ENCODE measurements at regions not wholly inside any gene's neighbourhood (a gene's known extent, or its start where the extent isn't known, plus 50 kb on each side); places are given as distances from the start of the nearest gene placed in this dataset.
A peak's percentile ranks its signal among the peaks of the same experiment; 100 is the strongest.

GRCh38 chr9:629146-629545 lies 212.4 kb upstream of the DMRT1 start:
- ChIA-PET CTCF (no interaction called here), RAD21 (ENCODE audit: unreplicated experiment) (no interaction called here), SMC1A (ENCODE audit: uncharacterized antibody, unreplicated experiment) (no interaction called here), POLR2A (no interaction called here)
- Histone ChIP-seq H3K36me3 (ENCODE audit: control insufficient read depth in 2 of 2, insufficient read depth in 2 of 2, low read length in 1 of 2) (no peaks in the 10 kb centered on the region), H3K4me1 (ENCODE audit: control insufficient read depth, insufficient read depth, low read length) (no peaks in the 10 kb centered on the region), H2AFZ (ENCODE audit: control insufficient read depth, low read depth, low read length) (no peak overlapping the region), H3K9ac (ENCODE audit: control insufficient read depth, insufficient read depth, low read length) (no peak overlapping the region), H3K27me3 (replicated peaks in 1 of 2; ENCODE audit: control insufficient read depth in 2 of 2, insufficient read depth in 2 of 2, low read length in 1 of 2) (0 out of 4 replicates have a peak, but pooled peaks cover 0 to 1% of the 10 kb centered on the region in 2 experiments), H3K79me2 (ENCODE audit: control insufficient read depth, insufficient read depth, low read length) (no peaks in the 10 kb centered on the region), H3K9me3 (replicated peaks; ENCODE audit: control insufficient read depth, insufficient read depth, low read length) (no peaks in the 10 kb centered on the region; the same call in 2 of the 3 replicates), H4K20me1 (ENCODE audit: control insufficient read depth, insufficient read depth) (no peaks in the 10 kb centered on the region), H3K4me3 (no peak overlapping the region), H3K27ac (ENCODE audit: control insufficient read depth, insufficient read depth) (no peak overlapping the region), H3K4me2 (ENCODE audit: control insufficient read depth, insufficient read depth) (no peak overlapping the region)
- in situ Hi-C loops (cut with MboI) (no loop called here), intact Hi-C loops (cut with micrococcal nuclease; ENCODE audit: unreplicated experiment) (loop anchor here (5.0 kb wide), 1 partner anchor 128 kb away; no protein-coding TSS in a partner anchor)
- BruUV-seq (replicated peaks) = no TSS peak
- FAIRE-seq (no peak), DNase-seq (ENCODE audit: low read depth, low spot score) (no peak), ATAC-seq (peak; percentile 52)
- TF ChIP-seq, protein P1, sequence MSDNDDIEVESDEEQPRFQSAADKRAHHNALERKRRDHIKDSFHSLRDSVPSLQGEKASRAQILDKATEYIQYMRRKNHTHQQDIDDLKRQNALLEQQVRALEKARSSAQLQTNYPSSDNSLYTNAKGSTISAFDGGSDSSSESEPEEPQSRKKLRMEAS (IDR thresholded peaks at IDR 0.05; ENCODE audit: low read depth, low read length) = no peak
- no peak for TF ChIP-seq CBX5 (IDR thresholded peaks at IDR 0.05; ENCODE audit: low read depth)
- TF ChIP-seq GATAD2B (conservative IDR thresholded peaks at IDR 0.05; ENCODE audit: low read depth) = no peak
- TF ChIP-seq ZZZ3 (IDR thresholded peaks at IDR 0.05; ENCODE audit: control insufficient read depth, insufficient read length, low read depth) = no peak
- TF ChIP-seq, protein P2, sequence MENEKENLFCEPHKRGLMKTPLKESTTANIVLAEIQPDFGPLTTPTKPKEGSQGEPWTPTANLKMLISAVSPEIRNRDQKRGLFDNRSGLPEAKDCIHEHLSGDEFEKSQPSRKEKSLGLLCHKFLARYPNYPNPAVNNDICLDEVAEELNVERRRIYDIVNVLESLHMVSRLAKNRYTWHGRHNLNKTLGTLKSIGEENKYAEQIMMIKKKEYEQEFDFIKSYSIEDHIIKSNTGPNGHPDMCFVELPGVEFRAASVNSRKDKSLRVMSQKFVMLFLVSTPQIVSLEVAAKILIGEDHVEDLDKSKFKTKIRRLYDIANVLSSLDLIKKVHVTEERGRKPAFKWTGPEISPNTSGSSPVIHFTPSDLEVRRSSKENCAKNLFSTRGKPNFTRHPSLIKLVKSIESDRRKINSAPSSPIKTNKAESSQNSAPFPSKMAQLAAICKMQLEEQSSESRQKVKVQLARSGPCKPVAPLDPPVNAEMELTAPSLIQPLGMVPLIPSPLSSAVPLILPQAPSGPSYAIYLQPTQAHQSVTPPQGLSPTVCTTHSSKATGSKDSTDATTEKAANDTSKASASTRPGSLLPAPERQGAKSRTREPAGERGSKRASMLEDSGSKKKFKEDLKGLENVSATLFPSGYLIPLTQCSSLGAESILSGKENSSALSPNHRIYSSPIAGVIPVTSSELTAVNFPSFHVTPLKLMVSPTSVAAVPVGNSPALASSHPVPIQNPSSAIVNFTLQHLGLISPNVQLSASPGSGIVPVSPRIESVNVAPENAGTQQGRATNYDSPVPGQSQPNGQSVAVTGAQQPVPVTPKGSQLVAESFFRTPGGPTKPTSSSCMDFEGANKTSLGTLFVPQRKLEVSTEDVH (IDR thresholded peaks at IDR 0.05; ENCODE audit: low read depth, partially characterized antibody) = no peak
- TF ChIP-seq MXI1 (IDR thresholded peaks at IDR 0.05; ENCODE audit: low read depth, low read length) = no peak
- no peak for TF ChIP-seq SREBF2 (IDR thresholded peaks at IDR 0.05; ENCODE audit: low read length)
- TF ChIP-seq ZNF384 (IDR thresholded peaks at IDR 0.05; ENCODE audit: borderline replicate concordance, low read depth, low read length) = 0 out of 2 replicates have a peak, but pooled peaks have one; percentile 12
- TF ChIP-seq BHLHE40 (IDR thresholded peaks at IDR 0.05; ENCODE audit: borderline replicate concordance in 1 of 2, low read depth in 2 of 2, low read length in 1 of 2) = peak; percentile 61 to 80; a peak in 3 of 4 replicates
- no peak for TF ChIP-seq IKZF2 (IDR thresholded peaks at IDR 0.05)
- 0 out of 2 replicates have a peak, but pooled peaks have one; percentile 10 for TF ChIP-seq TCF12 (IDR thresholded peaks at IDR 0.05; ENCODE audit: low read depth, low read length)
- TF ChIP-seq MEF2B (IDR thresholded peaks at IDR 0.05; ENCODE audit: partially characterized antibody, poor library complexity, severe bottlenecking) = peak; percentile 60
- TF ChIP-seq RAD51 (IDR thresholded peaks at IDR 0.05) = peak; percentile 53; the same call in 1 of the 2 replicates
- no peak for TF ChIP-seq ATF7 (IDR thresholded peaks at IDR 0.05; ENCODE audit: low read depth)
- TF ChIP-seq ETV6 (conservative IDR thresholded peaks at IDR 0.05 in 1 of 2, IDR thresholded peaks at IDR 0.05 in 1 of 2; ENCODE audit: borderline replicate concordance in 1 of 2, low read depth in 1 of 2) = no peak
- 0% methylated on average over 3 of the region's 3 CpGs for WGBS (ENCODE audit: insufficient coverage, insufficient replicate concordance, low lambda C conversion rate, missing lambda C conversion rate)

Measured in GM12878 (cell line).